Limb (tissue), 2 donors: ENCODE measurements at regions not wholly inside any gene's neighbourhood (a gene's known extent, or its start where the extent isn't known, plus 50 kb on each side); places are given as distances from the start of the nearest gene placed in this dataset.

ENCODE experiments used
- DNase-seq, 2 donors: peaks; one replicate each; pipeline ENCODE4 v3.0.0-alpha.2; 2016; ENCODE audit errors: extremely low spot score in 2 of 2

DNA sequence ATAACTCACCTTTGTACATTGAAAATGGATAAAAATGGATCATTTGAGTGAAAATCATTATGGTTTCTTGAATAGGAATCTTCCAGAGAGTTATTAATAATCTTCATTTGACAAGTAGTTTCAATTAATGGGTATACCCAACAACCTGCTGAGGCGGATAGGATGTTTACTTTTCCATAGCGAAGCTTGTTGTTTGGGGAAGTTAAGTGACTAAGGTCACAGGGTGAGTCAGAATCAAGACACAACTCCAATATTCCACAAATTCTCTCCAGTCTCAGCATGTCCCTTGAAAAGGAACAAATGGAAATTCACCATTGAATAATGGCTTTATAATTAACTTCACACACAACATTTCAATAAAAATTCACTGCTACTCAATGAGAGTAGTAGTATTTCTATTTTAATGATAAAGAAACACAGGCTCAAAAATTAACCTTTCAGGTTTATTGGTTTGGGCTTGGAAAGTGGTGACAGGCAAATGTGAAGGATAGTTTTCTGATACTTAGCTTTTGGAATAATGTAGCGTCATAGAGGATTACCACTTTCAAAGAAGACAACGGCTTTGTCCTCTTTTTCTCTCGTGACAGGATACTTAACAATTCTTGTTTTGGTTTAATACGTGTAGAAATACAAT lies 211.3 kb downstream of the GPD2 start:
- DNase-seq = no peak

GRCh38 chr2:156648522-156648921 lies 212.3 kb downstream of the GPD2 start:
- DNase-seq = no peak

DNA sequence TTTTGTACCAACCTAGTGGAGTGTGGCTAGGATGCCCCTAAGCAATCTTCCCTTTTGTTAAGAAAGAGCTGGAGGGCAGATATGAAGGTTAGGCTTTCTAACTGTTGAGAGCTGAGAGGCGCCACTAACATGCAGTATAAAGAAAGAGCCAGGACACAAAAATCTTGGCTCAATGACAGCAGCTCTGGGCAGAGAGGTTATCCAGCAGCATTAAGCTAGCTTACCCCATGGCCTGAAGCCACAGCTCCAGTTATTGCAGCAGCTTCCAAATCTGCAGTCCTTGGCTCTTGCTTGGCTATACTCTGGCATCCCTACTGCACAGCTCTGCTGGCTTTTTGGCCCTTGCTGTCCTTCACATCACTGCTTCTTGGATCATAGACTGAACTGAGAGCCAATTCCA lies 213.4 kb downstream of the GPD2 start:
- DNase-seq = peak in 1 of 2 donors; percentile 11

GRCh38 chr2:156652691-156653090 lies 216.5 kb downstream of the GPD2 start:
- DNase-seq = no peak

DNA sequence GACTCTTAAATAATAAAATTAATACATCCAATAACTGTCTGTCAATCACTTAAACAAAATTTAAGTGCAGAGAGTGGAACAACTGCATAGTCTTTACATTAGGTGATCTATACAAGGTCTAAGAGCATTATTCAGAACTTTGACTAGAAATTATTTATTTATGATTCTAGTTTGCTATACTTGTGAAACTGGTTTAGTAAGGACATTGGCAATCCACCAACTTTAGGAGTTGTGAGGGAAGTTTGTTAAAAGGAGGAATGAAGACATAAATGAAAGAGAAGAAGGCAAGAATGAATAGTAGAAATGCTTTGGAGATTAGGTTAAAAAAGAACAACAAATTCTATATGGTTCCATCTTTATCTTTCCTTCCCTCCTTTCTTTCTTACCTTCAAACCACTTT lies 217.5 kb downstream of the GPD2 start:
- DNase-seq = no peak

DNA sequence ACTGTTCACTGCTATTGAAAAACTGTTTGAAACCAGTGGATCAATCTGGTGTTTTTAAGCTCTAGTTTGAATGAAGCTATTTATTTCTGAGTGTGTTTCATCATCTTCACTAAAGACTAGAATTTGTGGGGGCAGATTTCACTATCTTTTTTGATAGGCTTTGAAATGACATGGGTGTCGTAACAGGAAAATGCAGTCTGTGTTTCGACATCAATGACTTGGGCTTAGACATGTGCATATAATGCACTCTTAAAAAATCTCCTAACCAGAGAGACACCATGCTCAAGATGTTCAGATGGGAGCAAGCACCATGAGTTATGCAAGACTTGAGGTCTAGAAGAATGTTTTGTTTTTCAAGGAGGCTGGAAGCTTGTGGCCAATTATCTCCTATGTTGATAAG lies 221.6 kb downstream of the GPD2 start:
- no peak for DNase-seq

- DNase-seq = no peak
These were observed 223.5 kb downstream of the GPD2 start for GRCh38 chr2:156659694-156660093.

GRCh38 chr2:156663757-156664409 lies 227.7 kb downstream of the GPD2 start:
- no peak for DNase-seq

DNA sequence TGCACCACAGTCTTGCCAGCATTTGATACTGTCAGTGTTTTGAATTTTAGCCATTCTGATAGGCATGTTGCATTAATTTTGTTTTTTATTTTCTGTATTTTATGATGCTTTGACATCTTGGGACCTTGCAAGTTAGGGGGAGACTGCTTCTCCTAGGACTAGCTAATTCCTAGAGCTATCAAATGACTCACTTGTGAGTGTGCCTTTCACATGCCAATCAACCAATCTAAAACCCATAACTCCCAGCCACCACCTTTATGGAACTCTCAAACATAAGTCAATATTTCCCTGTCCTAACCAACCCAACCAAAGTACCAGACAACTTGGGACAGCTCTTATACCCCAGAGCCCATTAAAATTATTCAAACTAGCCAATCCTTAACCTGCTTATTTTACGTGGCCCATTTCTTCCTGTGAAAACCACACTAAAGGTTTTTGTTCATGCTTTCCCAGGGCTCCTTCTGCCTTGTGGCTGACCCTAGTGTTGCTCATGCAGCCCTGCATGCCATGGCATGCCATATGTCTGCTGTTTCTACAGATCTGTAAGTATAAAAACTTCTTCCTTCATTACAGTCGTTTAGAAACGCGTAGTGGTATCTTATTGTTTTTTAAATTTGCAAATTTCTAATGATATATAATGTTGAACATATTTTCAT lies 230.1 kb downstream of the GPD2 start:
- no peak for DNase-seq

DNA sequence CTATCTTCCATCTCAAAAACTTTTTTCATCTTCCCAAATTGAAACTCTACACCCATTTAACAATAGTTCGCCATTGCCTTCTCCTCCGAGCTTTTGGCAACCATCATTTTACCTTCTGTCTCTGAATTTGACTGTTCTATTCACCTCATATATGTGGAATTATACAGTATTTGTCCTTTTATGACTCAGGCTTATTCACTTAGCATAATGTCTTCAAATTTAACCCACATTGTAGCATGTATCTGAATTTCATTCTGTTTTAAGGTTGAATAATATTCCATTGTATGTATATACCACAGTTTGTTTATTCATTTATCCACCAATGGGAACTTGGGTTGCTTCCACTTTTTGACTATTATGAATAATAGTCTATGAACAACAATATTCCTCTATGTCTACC lies 233.9 kb downstream of the GPD2 start:
- DNase-seq = no peak

GRCh38 chr2:156671706-156672361 lies 235.7 kb downstream of the GPD2 start:
- no peak for DNase-seq

GRCh38 chr2:156672556-156673332 lies 236.6 kb downstream of the GPD2 start:
- DNase-seq = no peak

GRCh38 chr2:156673333-156673615 lies 237.1 kb downstream of the GPD2 start:
- DNase-seq = no peak

DNA sequence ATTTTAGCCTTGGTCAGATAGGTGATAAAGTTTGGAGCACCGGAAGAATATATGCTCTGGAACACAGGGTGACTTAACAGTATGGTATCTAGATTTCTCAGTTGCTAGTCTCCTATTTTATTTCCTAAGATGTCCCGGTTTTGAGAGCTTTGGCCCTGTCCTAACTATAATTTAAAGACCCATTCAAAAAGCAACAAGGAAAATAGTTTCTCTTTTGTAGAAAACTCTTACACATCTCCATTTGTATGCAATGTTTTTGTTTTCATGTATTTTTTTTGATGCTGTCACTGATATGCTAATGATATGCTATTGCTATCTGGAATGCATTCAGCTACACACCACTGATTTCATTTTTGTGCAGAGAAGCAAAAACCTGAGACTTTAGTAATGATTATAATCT lies 237.8 kb downstream of the GPD2 start:
- DNase-seq = no peak

DNA sequence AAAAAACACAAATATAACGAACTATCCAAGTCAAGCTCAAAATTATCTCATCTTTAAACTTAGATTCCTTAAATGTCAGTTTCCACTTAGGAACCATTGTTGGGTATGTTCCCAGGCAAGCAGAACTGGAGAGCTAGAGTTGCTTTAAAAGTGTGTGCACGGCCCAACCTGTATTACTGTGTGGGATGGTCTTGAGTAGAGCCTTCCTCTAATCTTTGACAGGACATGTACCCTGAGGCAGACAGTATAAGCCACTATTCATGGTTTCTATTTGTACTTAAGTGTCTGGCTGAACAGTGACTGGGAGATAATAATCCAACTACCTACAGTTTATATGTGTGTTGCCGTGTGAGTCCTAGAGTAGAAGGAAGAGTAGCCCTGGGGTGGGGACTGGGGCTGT lies 239.7 kb downstream of the GPD2 start:
- no peak for DNase-seq

- no peak for DNase-seq
These were observed 243.6 kb downstream of the GPD2 start for GRCh38 chr2:156679820-156680219.

GRCh38 chr2:156680266-156680665 lies 244.1 kb downstream of the GPD2 start:
- no peak for DNase-seq

DNA sequence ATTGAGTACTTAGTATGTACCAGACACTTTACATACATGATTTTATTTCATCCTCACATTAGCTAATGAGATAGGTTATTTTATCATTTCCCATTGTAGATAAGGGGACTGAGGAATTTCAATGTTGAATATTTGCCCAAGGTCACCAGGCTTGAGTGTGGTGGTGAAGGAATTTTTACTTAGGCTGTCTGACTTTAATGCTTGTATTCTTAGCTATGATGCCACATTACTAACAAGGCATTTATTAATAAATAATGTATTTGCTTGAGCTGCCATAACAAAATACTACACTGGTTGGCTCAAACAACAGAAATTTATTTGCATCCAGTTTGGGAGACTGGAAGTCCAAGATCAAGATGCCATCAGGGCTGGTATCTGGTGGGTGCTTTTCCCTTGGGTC lies 250.9 kb downstream of the GPD2 start:
- DNase-seq = no peak

- DNase-seq = no peak
These were observed 251.5 kb downstream of the GPD2 start for GRCh38 chr2:156687715-156688114.

DNA sequence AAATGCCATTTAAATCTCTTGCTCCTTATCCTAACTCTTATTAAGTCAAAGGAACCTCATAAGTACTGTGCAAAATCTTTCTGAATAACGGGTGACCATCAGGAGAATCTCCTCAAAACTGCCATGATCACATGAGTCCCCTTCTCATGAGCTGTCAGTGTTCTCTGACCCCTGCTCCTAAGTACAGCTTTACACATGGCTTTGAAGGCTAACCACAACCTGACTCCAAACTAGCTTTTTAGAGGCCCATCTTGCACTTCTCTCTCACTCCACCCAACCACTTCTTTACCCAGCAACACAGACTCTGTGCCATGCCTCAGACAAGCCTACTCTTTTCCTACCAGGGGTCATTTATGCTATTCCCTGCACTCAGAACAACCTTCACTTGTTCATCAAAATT lies 253.8 kb downstream of the GPD2 start:
- no peak for DNase-seq

DNA sequence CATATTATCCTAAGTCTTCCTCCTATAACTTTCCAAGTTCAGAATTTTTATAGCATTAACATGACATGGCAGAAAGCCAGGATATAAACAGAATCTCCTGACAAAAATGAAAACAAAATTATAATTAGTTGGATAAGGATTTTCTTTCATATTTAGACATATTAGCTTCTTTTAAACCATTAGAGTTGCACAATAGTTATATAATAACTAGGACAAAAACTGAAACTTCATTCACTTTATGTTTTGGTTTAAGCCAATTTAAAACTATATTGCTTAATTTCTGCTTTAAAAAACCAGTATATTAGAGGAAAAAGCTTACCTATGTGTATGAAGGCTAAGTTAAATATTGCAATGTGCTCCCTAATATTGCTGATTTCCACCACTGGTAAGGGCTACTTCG lies 254.8 kb downstream of the GPD2 start:
- no peak for DNase-seq

DNA sequence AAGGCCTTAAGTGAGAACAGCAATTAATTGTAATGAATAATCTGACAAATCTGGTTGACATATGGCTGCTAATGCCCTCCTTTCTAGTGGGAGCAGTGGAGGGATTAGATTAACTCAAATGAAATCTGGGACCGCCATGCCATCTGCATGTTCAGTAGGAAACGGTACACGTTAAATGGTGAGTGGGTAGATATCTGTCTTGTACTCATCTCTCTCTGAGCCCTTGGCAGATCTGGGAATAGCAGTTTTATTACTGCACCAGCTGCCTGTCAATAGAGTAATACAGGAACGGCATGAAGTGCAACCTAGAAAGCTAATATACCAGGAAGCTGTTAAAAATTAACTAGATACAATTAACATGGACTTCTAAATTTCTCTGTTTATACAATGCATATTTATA lies 258.8 kb downstream of the GPD2 start:
- DNase-seq = no peak
